RPMI8226 (cell line): ENCODE measurements at regions not wholly inside any gene's neighbourhood (a gene's known extent, or its start where the extent isn't known, plus 50 kb on each side); places are given as distances from the start of the nearest gene placed in this dataset.

Experiments
- DNase-seq: peaks from one replicate; pipeline ENCODE4 v3.0.0-alpha.2; 2015

GRCh38 chr21:16596369-16596768 lies 866.6 kb downstream of the USP25 start:
- DNase-seq = no peak

- DNase-seq = no peak
These were observed 868.0 kb downstream of the USP25 start for GRCh38 chr21:16597753-16598152.

- no peak for DNase-seq
These were observed 875.8 kb downstream of the USP25 start for GRCh38 chr21:16605597-16605996.

DNA sequence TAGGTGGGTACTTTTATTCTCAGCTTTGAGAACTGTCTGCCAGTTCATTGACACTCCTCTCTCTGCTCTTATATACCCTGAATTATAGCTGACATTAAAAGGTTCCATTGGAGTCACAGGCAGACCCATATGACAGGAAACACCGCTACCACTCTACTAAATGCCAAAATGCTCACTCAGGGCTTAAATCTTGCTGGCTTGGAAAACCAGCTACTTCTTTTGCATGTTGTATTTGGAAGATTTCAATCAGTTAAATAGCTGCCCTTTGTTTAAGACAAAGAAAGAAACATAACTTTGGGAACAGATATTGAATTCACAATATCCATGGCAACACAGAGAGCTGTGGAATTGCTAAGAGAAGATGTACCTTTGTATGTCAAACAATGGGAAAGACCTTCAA lies 876.5 kb downstream of the USP25 start:
- no peak for DNase-seq

DNA sequence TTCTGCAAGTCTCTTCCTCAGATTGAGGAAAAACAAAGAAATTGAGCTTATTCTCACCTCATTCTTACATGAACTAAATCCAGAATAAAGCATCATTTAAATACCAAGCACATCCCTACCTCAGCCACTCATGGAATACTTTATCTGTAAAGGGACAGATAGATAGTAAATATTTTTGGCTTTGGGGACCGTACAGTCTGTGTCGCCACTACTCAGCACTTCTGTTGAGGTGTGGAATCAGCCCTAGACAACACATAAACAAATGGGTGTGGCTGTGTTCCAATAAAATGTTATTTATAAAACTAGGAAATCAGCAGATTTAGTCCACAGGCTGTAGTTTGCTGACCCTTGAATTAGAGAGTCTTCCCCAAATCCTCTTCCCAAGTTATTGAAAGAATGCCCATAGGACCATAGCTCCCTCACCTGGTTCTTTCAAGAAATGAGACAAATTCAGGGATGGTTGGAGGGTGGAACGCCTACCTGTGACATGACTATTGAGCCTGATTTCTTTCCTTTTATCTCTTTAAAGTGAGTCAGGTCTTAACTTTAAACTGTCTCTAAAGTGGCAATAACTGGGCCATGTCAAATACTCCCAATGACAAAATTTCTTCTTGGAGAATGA lies 878.5 kb downstream of the USP25 start:
- DNase-seq = no peak

- DNase-seq = no peak
These were observed 889.5 kb downstream of the USP25 start for GRCh38 chr21:16619281-16619680.

GRCh38 chr21:16620786-16621320 lies 891.1 kb downstream of the USP25 start:
- DNase-seq = no peak

- DNase-seq = no peak
These were observed 888.2 kb upstream of the CXADR start for GRCh38 chr21:16624479-16625118.

DNA sequence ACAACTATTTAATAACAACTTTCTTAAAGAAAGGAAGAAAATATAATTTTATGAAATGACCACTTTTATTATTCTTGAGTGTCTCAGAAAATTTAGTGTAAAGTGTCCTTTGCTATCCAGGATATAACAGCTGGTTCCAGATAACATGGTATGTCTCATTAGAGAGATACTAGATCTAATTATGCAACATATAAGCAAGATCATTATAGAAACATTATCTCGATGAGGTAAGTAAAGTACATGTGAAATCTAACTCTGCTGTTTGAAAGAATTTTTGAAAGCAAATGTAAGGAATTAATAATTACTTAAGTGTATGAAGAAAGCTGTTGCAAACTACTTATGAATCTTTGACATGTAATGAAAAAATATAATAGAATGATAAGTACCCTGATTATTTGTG lies 887.4 kb upstream of the CXADR start:
- DNase-seq = no peak

DNA sequence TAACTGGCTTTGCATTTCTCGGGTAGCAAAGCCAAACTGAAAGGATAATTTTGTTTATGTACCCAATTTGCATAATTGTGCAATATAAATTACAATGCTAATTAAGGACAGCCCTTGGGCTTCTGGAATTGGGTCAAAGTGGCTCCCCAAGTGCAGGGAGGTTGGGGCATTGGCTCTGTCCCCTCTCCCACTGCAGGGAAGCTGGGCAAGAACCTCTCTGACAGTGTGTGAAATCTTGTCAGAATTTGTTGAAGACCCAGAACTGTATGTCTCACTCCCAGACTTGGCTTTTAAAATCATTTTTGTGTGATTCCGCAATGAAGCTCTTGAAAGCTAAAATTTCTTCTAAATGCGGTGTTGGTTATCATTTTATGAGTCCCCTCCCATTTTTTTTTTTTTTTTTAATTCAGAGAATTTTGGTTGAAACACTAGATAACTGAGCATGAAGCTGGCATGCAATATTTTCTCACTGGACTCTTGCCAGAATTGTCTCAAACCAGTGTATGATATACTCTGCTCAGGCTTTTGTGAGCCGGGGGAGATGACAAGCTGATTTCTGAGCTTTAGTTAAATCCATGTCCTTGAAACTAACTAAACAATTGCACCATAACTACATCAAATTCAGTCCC lies 878.9 kb upstream of the CXADR start:
- no peak for DNase-seq

GRCh38 chr21:16634515-16634914 lies 878.3 kb upstream of the CXADR start:
- DNase-seq = no peak

DNA sequence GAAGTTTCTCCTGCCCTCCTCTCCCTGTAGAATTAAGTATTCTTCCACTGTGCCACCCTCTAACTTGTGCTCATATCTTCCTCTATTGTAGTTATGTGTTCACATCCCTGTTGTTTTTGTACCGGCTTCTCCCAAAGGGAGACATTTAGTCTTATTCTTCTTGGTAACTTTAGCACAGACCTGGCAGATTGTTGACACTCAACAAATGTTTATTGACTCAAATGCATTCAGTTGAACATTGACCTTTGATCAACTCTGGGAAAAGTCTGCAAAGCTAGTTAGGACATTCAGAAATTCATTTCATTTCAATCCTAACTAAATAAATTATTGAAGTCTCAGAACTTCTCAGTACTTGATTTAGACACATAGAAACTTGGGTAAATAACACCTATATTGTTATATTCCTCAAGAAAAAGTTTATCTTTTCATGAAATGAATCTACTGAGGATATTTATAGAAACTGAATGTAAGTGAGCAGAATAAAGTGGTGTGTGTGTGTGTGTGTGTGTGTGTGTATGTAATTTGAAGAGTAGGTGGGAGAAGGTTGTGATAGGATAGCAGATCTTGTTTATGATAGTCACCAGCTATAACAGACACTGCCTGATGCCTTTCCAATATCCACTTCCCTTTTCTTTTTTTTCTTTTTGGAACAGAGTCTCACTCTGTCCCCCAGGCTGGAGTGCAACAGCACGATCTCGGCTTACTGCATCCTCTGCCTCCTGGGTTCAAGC lies 872.4 kb upstream of the CXADR start:
- no peak for DNase-seq

DNA sequence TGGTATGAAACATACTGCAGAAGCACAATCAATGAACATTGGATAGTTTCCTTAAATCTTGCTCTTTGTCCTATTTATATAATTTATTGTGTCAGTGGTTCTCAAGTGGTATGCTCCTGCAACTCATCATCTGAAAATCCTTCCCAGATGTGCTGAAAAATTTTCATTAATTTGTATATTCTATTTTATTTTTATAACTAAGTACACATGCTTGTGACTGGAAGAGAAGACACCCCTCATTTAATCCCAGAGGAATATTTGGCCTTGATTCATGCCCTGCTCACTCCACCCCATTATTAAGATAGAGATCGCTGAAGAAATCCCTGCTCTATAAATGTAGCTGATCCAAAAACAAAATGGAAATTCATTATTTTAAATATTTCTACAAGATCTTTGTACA lies 870.5 kb upstream of the CXADR start:
- no peak for DNase-seq

GRCh38 chr21:16644685-16645084 lies 868.2 kb upstream of the CXADR start:
- no peak for DNase-seq

GRCh38 chr21:16650714-16651366 lies 862.0 kb upstream of the CXADR start:
- DNase-seq = no peak

- no peak for DNase-seq
These were observed 860.9 kb upstream of the CXADR start for GRCh38 chr21:16651956-16652355.

- no peak for DNase-seq
These were observed 849.4 kb upstream of the CXADR start for GRCh38 chr21:16663436-16663835.

- no peak for DNase-seq
These were observed 845.4 kb upstream of the CXADR start for GRCh38 chr21:16667395-16667794.

- DNase-seq = no peak
These were observed 837.9 kb upstream of the CXADR start for GRCh38 chr21:16674949-16675348.

- no peak for DNase-seq
These were observed 836.5 kb upstream of the CXADR start for GRCh38 chr21:16676391-16676790.

GRCh38 chr21:16678429-16679160 lies 834.2 kb upstream of the CXADR start:
- DNase-seq = no peak

DNA sequence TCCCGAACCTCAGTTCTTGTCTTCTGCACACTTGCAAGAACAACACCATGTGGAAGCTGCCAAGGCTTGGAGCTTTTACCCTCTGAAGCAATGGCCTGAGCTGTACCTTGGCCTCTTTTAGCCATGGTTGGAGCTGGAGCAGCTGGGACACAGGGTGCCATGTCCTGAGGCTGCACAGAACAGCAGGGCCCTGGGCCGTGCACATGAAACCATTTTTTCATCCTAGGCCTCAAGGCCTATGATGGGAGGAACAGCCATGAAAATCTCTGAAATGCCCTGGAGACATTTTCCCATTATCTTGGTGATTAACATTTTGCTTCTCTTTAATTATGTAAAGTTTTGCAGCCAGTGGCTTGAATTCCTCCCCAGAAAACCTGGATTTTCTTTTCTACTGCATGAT lies 817.8 kb upstream of the CXADR start:
- DNase-seq = no peak
